ENCODE measurements at regions not wholly inside any gene's neighbourhood (a gene's known extent, or its start where the extent isn't known, plus 50 kb on each side); places are given as distances from the start of the nearest gene placed in this dataset.

DNA sequence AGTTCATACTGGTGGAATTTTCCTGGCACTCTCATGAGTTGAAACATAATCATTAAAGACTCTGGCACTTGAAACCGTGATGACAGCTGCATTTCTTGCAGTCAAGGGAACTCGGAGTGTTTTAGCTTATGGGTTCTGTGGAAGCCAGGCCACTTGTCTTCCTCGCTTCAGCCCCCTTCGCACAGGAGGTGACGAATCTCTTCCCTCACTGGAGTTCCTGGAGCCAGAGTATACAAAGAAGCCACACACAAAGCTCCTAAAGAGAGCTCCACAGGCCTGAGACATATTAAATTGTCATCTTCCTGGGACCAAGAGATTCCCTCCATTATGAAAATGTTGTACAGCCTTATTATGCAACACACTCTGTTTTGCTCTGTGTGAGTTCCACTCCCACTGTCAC lies 964.1 kb downstream of the TMEM121 start:
- DNase-seq, result no peak
- H3K4me3 ChIP-seq, result no peak overlapping the region
- intact Hi-C loops (cut with DNase I; ENCODE audit: low total_unique reads), result no loop called here
- H3K9me3 ChIP-seq, result no peaks in the 10 kb centered on the region
- H3K36me3 ChIP-seq, result no peaks in the 10 kb centered on the region
- no peaks in the 10 kb centered on the region for H3K27me3 ChIP-seq
- no peaks in the 10 kb centered on the region for H3K4me1 ChIP-seq
- TF ChIP-seq, protein P1, sequence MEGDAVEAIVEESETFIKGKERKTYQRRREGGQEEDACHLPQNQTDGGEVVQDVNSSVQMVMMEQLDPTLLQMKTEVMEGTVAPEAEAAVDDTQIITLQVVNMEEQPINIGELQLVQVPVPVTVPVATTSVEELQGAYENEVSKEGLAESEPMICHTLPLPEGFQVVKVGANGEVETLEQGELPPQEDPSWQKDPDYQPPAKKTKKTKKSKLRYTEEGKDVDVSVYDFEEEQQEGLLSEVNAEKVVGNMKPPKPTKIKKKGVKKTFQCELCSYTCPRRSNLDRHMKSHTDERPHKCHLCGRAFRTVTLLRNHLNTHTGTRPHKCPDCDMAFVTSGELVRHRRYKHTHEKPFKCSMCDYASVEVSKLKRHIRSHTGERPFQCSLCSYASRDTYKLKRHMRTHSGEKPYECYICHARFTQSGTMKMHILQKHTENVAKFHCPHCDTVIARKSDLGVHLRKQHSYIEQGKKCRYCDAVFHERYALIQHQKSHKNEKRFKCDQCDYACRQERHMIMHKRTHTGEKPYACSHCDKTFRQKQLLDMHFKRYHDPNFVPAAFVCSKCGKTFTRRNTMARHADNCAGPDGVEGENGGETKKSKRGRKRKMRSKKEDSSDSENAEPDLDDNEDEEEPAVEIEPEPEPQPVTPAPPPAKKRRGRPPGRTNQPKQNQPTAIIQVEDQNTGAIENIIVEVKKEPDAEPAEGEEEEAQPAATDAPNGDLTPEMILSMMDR (IDR thresholded peaks at IDR 0.05), result no peak
- H3K27ac ChIP-seq, result no peak overlapping the region

- H3K27ac ChIP-seq, result no peak overlapping the region
- DNase-seq, result no peak
- TF ChIP-seq, protein P1 (IDR thresholded peaks at IDR 0.05), result no peak
Measured at GRCh38 chr14:106491851-106492250, 965.5 kb downstream of the TMEM121 start.

DNA sequence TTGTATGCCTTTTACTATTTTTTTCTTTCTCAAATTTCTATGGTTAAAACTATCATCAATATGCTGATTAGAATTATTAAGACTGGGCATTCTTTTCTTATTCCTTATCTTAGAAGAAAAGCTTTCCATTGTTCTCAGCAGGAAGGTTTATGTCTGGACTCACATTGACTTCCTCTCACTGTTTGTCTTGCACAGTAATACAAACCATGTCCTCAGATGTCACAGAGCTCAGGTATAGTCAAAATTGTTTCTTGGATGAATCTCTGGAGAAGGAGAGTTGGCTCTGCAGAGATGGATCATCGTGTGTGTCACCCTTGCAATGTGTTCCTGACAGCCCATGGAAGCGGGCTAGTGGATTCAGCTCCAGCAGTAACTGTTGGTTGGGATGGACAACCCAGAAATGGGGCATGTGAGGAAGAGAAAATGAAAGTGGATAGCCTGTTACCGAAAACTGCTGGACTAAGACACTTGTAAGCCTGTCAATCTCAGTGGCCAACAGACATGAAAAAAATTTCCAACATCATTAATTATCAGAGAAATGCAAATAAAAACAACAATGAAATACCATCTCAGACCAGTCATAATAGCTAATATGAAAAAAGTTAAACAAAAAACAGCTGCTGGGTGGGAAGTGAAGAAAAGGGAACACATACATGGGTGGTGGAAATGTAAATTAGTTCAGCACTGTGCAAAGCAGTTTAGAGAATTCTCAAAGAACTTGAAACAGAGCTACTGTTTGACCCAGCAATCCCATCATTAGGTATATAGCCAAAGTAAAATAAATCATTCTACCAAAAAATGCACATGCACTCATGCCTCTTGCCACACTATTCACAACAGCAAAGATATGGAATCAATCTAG lies 967.8 kb downstream of the TMEM121 start:
- Histone ChIP-seq H3K9me3 (no peaks in the 10 kb centered on the region), H3K4me1 (no peaks in the 10 kb centered on the region), H3K27me3 (no peaks in the 10 kb centered on the region), H3K36me3 (no peaks in the 10 kb centered on the region), H3K27ac (no peak overlapping the region), H3K4me3 (no peak overlapping the region)
- intact Hi-C loops (cut with DNase I; ENCODE audit: low total_unique reads), result no loop called here
- no peak for DNase-seq
- TF ChIP-seq, protein P1 (IDR thresholded peaks at IDR 0.05), result no peak

More at GRCh38 chr14:106491851-106492250, 965.5 kb downstream of the TMEM121 start:
- Histone ChIP-seq H3K27me3 (no peaks in the 10 kb centered on the region), H3K36me3 (no peaks in the 10 kb centered on the region), H3K4me3 (no peak overlapping the region), H3K4me1 (no peaks in the 10 kb centered on the region), H3K9me3 (no peaks in the 10 kb centered on the region)
- intact Hi-C loops (cut with DNase I; ENCODE audit: low total_unique reads), result no loop called here

DNA sequence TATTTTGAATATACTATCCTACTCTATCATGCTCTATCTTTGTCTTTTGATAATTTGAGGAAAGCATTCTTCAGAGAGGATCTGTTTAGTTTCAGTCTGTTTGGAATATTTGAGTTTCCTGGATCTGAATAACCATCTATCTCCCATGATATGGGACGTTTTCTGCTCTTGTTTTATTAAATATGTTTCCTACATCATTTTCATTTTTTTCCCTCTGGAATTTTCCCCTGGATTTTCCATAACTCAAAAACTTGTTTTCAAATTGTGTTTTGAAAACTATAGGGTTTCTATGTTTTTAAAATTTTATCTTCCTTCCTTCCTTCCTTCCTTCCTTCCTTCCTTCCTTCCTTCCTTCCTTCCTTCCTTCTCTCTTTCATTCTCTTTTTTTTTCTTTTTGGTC lies 974.2 kb downstream of the TMEM121 start:
- Histone ChIP-seq H3K36me3 (no peaks in the 10 kb centered on the region), H3K27me3 (no peaks in the 10 kb centered on the region), H3K4me3 (no peak overlapping the region), H3K9me3 (no peaks in the 10 kb centered on the region), H3K4me1 (no peaks in the 10 kb centered on the region), H3K27ac (no peak overlapping the region)
- DNase-seq, result no peak
- TF ChIP-seq, protein P1 (IDR thresholded peaks at IDR 0.05), result no peak
- intact Hi-C loops (cut with DNase I; ENCODE audit: low total_unique reads), result no loop called here

GRCh38 chr14:106501898-106502297 lies 975.5 kb downstream of the TMEM121 start:
- intact Hi-C loops (cut with DNase I; ENCODE audit: low total_unique reads), result no loop called here
- no peaks in the 10 kb centered on the region for H3K9me3 ChIP-seq
- DNase-seq, result no peak
- no peaks in the 10 kb centered on the region for H3K36me3 ChIP-seq
- TF ChIP-seq, protein P1 (IDR thresholded peaks at IDR 0.05), result no peak
- no peak overlapping the region for H3K4me3 ChIP-seq
- H3K27me3 ChIP-seq, result no peaks in the 10 kb centered on the region
- H3K27ac ChIP-seq, result no peak overlapping the region
- no peaks in the 10 kb centered on the region for H3K4me1 ChIP-seq

Data from tibial artery (tissue), 4 donors.